HL-60 (cell line): ENCODE measurements at regions not wholly inside any gene's neighbourhood (a gene's known extent, or its start where the extent isn't known, plus 50 kb on each side); places are given as distances from the start of the nearest gene placed in this dataset.

Experiments used
- CTCF ChIP-seq: IDR thresholded peaks from one replicate; pipeline ENCODE4 v1.5.1; 2011; ENCODE audit warnings: low read length, control low read depth, inconsistent platforms; ENCODE audit not compliant: insufficient read depth
- GABPA ChIP-seq: IDR thresholded peaks from 2 replicates; pipeline ENCODE4 v1.6.1; 2012; ENCODE audit warnings: low read depth

- no peak for TF ChIP-seq CTCF
- TF ChIP-seq GABPA, result no peak
Observed at GRCh38 chr7:81627536-81628287, 142.1 kb downstream of the HGF start.
